Ascending aorta (tissue), 2 donors: ENCODE measurements at regions not wholly inside any gene's neighbourhood (a gene's known extent, or its start where the extent isn't known, plus 50 kb on each side); places are given as distances from the start of the nearest gene placed in this dataset.

Experiments
- DNase-seq, 2 donors: peaks; one replicate each; pipeline ENCODE4 v3.0.0-alpha.2; 2019; ENCODE audit warnings: low spot score in 2 of 2
- H3K27ac ChIP-seq, 2 donors: fragments of 200-600 bp; sonication (generic); one replicate each; pipeline ENCODE4 v1.5.1; 2016 to 2017; ENCODE audit warnings: mild to moderate bottlenecking in 1 of 2
- H3K27me3 ChIP-seq: fragments of 200-600 bp; sonication (generic); one replicate; pipeline ENCODE4 v1.5.1; 2017
- H3K36me3 ChIP-seq, 2 donors: fragments of 200-600 bp; sonication (generic); one replicate each; pipeline ENCODE4 v1.5.1; 2016
- H3K4me1 ChIP-seq, 2 donors: fragments of 200-600 bp; sonication (generic); one replicate each; pipeline ENCODE4 v1.5.1; 2016 to 2017; ENCODE audit warnings: mild to moderate bottlenecking in 1 of 2
- H3K4me3 ChIP-seq, 2 donors: fragments of 200-600 bp; sonication (generic); one replicate each; pipeline ENCODE4 v1.5.1; 2016 to 2017; ENCODE audit warnings: mild to moderate bottlenecking in 1 of 2
- H3K9me3 ChIP-seq, 2 donors: fragments of 200-600 bp; sonication (generic); one replicate each; pipeline ENCODE4 v1.5.1; 2016
- CTCF ChIP-seq, 3 experiments: fragments of 200-600 bp in 2 of 3; fragments of 450-650 bp in 1 of 3; sonication (generic) in 2 of 3; IDR thresholded peaks; one replicate each; pipeline ENCODE4 v1.5.1; 2016 to 2019; ENCODE audit warnings: antibody characterized with exemption in 3 of 3, mild to moderate bottlenecking in 1 of 3, moderate library complexity in 1 of 3
- intact Hi-C: fragments of 100-400 bp; cut with DNase I; formaldehyde crosslinking; loops from one replicate; pipeline ENCODE4 v1.15.1; 2023

DNA sequence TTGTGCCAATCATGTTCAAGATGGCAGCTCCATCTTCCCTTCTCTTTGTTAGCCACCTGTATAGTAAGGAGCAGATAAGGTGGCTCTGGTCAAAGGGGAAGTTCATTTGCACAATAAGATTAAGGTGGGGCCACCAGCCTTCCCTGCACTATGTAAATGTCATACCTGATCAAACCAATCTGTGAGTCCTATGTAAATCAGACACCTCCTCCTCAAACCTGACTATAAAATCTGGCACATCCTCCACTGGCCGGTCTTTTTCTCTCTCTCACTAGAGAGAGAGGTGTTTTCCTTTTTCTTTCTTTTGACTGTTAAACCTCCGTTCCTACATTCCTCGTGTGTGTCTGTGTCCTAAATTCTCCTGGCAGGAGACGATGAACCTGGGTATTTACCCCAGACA is 572.5 kb upstream of the AADAT start:
- no peak for DNase-seq
- Histone ChIP-seq H3K36me3 (no peaks in the 10 kb centered on the region), H3K9me3 (no peaks in the 10 kb centered on the region), H3K27ac (no peak overlapping the region), H3K4me1 (no peaks in the 10 kb centered on the region), H3K4me3 (no peak overlapping the region), H3K27me3 (no peaks in the 10 kb centered on the region)
- intact Hi-C loops: no loop called here
- no peak for TF ChIP-seq CTCF (IDR thresholded peaks at IDR 0.05)

- Histone ChIP-seq H3K9me3 (no peaks in the 10 kb centered on the region), H3K4me3 (no peak overlapping the region), H3K36me3 (no peaks in the 10 kb centered on the region), H3K4me1 (no peaks in the 10 kb centered on the region), H3K27me3 (no peaks in the 10 kb centered on the region), H3K27ac (no peak overlapping the region)
- TF ChIP-seq CTCF (IDR thresholded peaks at IDR 0.05): no peak
- no peak for DNase-seq
- intact Hi-C loops: no loop called here
These were observed 568.0 kb upstream of the AADAT start for GRCh38 chr4:170657761-170658160.

DNA sequence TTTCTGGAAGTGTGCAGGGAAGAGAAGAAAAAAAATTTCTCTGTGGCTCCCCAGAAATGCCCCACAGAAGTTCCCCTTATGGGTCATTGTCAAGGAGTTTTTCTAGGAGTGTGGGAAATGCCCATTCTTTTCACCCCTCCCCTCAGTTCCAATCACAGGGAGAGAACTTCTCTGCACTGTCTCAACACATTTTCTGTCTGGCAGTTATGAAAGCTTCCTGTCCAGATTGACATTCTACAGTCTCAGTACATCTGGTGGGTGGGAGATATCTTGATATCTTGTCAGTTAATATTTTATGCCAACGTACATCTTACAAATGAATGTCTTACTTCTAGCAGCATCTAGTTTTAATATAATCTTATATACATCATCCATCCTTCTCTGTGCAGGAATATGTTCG is 566.8 kb upstream of the AADAT start:
- no peak for DNase-seq
- Histone ChIP-seq H3K4me1 (no peaks in the 10 kb centered on the region), H3K36me3 (no peaks in the 10 kb centered on the region), H3K9me3 (no peaks in the 10 kb centered on the region), H3K4me3 (no peak overlapping the region), H3K27ac (no peak overlapping the region), H3K27me3 (no peaks in the 10 kb centered on the region)
- TF ChIP-seq CTCF (IDR thresholded peaks at IDR 0.05): no peak
- intact Hi-C loops: no loop called here

- no peaks in the 10 kb centered on the region for H3K4me1 ChIP-seq
- H3K36me3 ChIP-seq: no peaks in the 10 kb centered on the region
- H3K27me3 ChIP-seq: no peaks in the 10 kb centered on the region
- no peak overlapping the region for H3K27ac ChIP-seq
- DNase-seq: no peak
- no peak overlapping the region for H3K4me3 ChIP-seq
- no peaks in the 10 kb centered on the region for H3K9me3 ChIP-seq
- no peak for TF ChIP-seq CTCF (IDR thresholded peaks at IDR 0.05)
- intact Hi-C loops: no loop called here
These were observed 562.8 kb upstream of the AADAT start for GRCh38 chr4:170652571-170652970.

DNA sequence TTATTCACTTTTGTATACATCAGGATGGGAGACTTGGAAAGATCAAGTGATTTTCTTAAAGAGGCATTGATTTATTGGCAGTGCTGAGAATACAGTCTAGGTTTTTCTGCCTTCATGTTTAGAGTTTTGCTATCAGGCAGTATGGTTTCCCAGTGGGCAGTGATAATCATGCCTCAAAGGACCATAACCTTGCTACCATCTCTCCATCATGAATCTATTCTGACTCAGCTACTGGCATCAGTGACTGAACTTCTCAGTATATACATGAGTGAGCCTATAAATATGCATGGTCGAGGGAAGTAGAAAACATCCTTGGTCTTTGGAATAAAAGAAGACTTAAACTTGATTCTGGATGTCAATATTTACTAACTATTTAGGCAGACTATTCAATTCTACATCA is 562.0 kb upstream of the AADAT start:
- Histone ChIP-seq H3K4me1 (no peaks in the 10 kb centered on the region), H3K9me3 (no peaks in the 10 kb centered on the region), H3K4me3 (no peak overlapping the region), H3K27me3 (no peaks in the 10 kb centered on the region), H3K36me3 (no peaks in the 10 kb centered on the region), H3K27ac (no peak overlapping the region)
- TF ChIP-seq CTCF (IDR thresholded peaks at IDR 0.05): no peak
- intact Hi-C loops: no loop called here
- no peak for DNase-seq

GRCh38 chr4:170627418-170627817 is 537.7 kb upstream of the AADAT start:
- Histone ChIP-seq H3K4me1 (no peaks in the 10 kb centered on the region), H3K27me3 (no peaks in the 10 kb centered on the region), H3K4me3 (no peak overlapping the region), H3K27ac (no peak overlapping the region), H3K36me3 (no peaks in the 10 kb centered on the region), H3K9me3 (peaks cover 0 to 17% of the 10 kb centered on the region in 2 donors)
- DNase-seq: no peak
- TF ChIP-seq CTCF (IDR thresholded peaks at IDR 0.05): no peak
- intact Hi-C loops: no loop called here
